Thyroid gland (tissue), 4 donors: ENCODE measurements at regions not wholly inside any gene's neighbourhood (a gene's known extent, or its start where the extent isn't known, plus 50 kb on each side); places are given as distances from the start of the nearest gene placed in this dataset.

Experiments
- DNase-seq, 2 donors: peaks; one replicate each; pipeline ENCODE4 v3.0.0-alpha.2; 2019
- H3K27ac ChIP-seq, 3 donors: fragments of 200-600 bp; sonication (generic); 1 replicate in 2 of 3; 2 replicates in 1 of 3; pipeline ENCODE4 v1.5.1; 2016 to 2019; ENCODE audit warnings: mild to moderate bottlenecking in 1 of 3, moderate library complexity in 1 of 3
- H3K27me3 ChIP-seq: fragments of 200-600 bp; sonication (generic); one replicate; pipeline ENCODE4 v1.5.1; 2019
- H3K36me3 ChIP-seq, 2 donors: fragments of 200-600 bp; sonication (generic); one replicate each; pipeline ENCODE4 v1.5.1; 2016 to 2019
- H3K4me1 ChIP-seq, 2 donors: fragments of 200-600 bp; sonication (generic); one replicate each; pipeline ENCODE4 v1.5.1; 2017 to 2019
- H3K4me3 ChIP-seq, 3 donors: fragments of 200-600 bp; sonication (generic); replicated peaks in 1 of 3; 1 replicate in 2 of 3; 2 replicates in 1 of 3; pipeline ENCODE4 v1.5.1; 2016; ENCODE audit warnings: mild to moderate bottlenecking in 1 of 3
- H3K9me3 ChIP-seq: fragments of 200-600 bp; sonication (generic); one replicate; pipeline ENCODE4 v1.5.1; 2017
- CTCF ChIP-seq, 6 experiments: fragments of 200-600 bp in 3 of 6; fragments of 450-650 bp in 3 of 6; sonication (generic) in 3 of 6; IDR thresholded peaks; one replicate each; pipeline ENCODE4 v1.5.1; 2016 to 2019; ENCODE audit warnings: antibody characterized with exemption in 6 of 6, mild to moderate bottlenecking in 2 of 6, inconsistent platforms in 1 of 6, moderate library complexity in 1 of 6
- POLR2A ChIP-seq, 2 donors: fragments of 450-650 bp; IDR thresholded peaks; one replicate each; pipeline ENCODE4 v1.6.1; 2017; ENCODE audit warnings: antibody characterized with exemption in 2 of 2, mild to moderate bottlenecking in 2 of 2, moderate library complexity in 1 of 2
- WGBS, 2 donors: methylation state at CpG; one replicate each; pipeline ENCODE4 v1.1.5; 2017; 5-methylcytosine and 5-hydroxymethylcytosine counted together
- intact Hi-C: fragments of 100-400 bp; cut with DNase I; formaldehyde crosslinking; loops from one replicate; pipeline ENCODE4 v1.15.1; 2023

- TF ChIP-seq CTCF (IDR thresholded peaks at IDR 0.05) (no peak), POLR2A (IDR thresholded peaks at IDR 0.05) (no peak)
- no peak overlapping the region for H3K4me3 ChIP-seq
- H3K27me3 ChIP-seq = no peaks in the 10 kb centered on the region
- H3K4me1 ChIP-seq = no peaks in the 10 kb centered on the region
- H3K27ac ChIP-seq = no peak overlapping the region
- H3K36me3 ChIP-seq = no peaks in the 10 kb centered on the region
- WGBS, 2 donors = 75 to 83% methylated on average over 5 of the region's 5 CpGs
- intact Hi-C loops = no loop called here
- no peaks in the 10 kb centered on the region for H3K9me3 ChIP-seq
- no peak for DNase-seq
Measured at GRCh38 chr20:39936401-39936800, 752.6 kb downstream of the MAFB start.

- intact Hi-C loops = no loop called here
- WGBS, 2 donors = 82 to 89% methylated on average over 4 of the region's 4 CpGs
- TF ChIP-seq CTCF (IDR thresholded peaks at IDR 0.05) (no peak), POLR2A (IDR thresholded peaks at IDR 0.05) (no peak)
- Histone ChIP-seq H3K27ac (no peak overlapping the region), H3K9me3 (no peaks in the 10 kb centered on the region), H3K4me1 (no peaks in the 10 kb centered on the region), H3K27me3 (no peaks in the 10 kb centered on the region), H3K36me3 (no peaks in the 10 kb centered on the region), H3K4me3 (no peak overlapping the region)
- DNase-seq = no peak
Measured at GRCh38 chr20:39935901-39936300, 753.1 kb downstream of the MAFB start.

GRCh38 chr20:39916236-39916765 lies 772.7 kb downstream of the MAFB start:
- TF ChIP-seq CTCF (IDR thresholded peaks at IDR 0.05) (no peak), POLR2A (IDR thresholded peaks at IDR 0.05) (no peak)
- Histone ChIP-seq H3K27me3 (no peaks in the 10 kb centered on the region), H3K27ac (no peak overlapping the region), H3K4me1 (no peaks in the 10 kb centered on the region), H3K36me3 (no peaks in the 10 kb centered on the region), H3K9me3 (no peaks in the 10 kb centered on the region), H3K4me3 (no peak overlapping the region)
- intact Hi-C loops = no loop called here
- DNase-seq = no peak
- 78 to 91% methylated on average over 2 of the region's 2 CpGs for WGBS, 2 donors

- Histone ChIP-seq H3K4me1 (peaks cover 6 to 12% of the 10 kb centered on the region in 2 donors), H3K27ac (no peak overlapping the region), H3K27me3 (no peaks in the 10 kb centered on the region), H3K9me3 (no peaks in the 10 kb centered on the region), H3K36me3 (no peaks in the 10 kb centered on the region), H3K4me3 (no peak overlapping the region)
- intact Hi-C loops = no loop called here
- 82 to 91% methylated on average over 2 to 3 of the region's 3 CpGs for WGBS, 2 donors
- TF ChIP-seq CTCF (IDR thresholded peaks at IDR 0.05) = no peak
- no peak for TF ChIP-seq POLR2A (IDR thresholded peaks at IDR 0.05)
- no peak for DNase-seq
Measured at GRCh38 chr20:39913274-39913673, 775.8 kb downstream of the MAFB start.

- Histone ChIP-seq H3K27ac (no peak overlapping the region), H3K9me3 (no peaks in the 10 kb centered on the region), H3K36me3 (no peaks in the 10 kb centered on the region), H3K4me3 (no peak overlapping the region), H3K4me1 (peaks cover 6 to 12% of the 10 kb centered on the region in 2 donors), H3K27me3 (no peaks in the 10 kb centered on the region)
- intact Hi-C loops = no loop called here
- no peak for DNase-seq
- TF ChIP-seq POLR2A (IDR thresholded peaks at IDR 0.05) = no peak
- no peak for TF ChIP-seq CTCF (IDR thresholded peaks at IDR 0.05)
- 32 to 39% methylated on average over 1 of the region's 1 CpG for WGBS, 2 donors
Measured at GRCh38 chr20:39911497-39911896, 777.5 kb downstream of the MAFB start.
